Left ventricle myocardium inferior (tissue), 1 donor: ENCODE measurements at regions not wholly inside any gene's neighbourhood (a gene's known extent, or its start where the extent isn't known, plus 50 kb on each side); places are given as distances from the start of the nearest gene placed in this dataset.
"Not testable (repeated sequence)": the region's sequence is repeated elsewhere in the genome, so short reads cannot be mapped to it uniquely, and the experiment has no call there.

Source experiments
- DNase-seq: peaks from one replicate; pipeline ENCODE4 v3.0.0-alpha.2; 2020
- H3K27ac ChIP-seq: fragments of 200-600 bp; replicated peaks from 2 replicates; pipeline ENCODE4 v1.8.0; 2021
- H3K27me3 ChIP-seq: fragments of 200-600 bp; 2 replicates; pipeline ENCODE4 v1.8.0; 2021; ENCODE audit warnings: low read depth
- H3K36me3 ChIP-seq: fragments of 200-600 bp; 2 replicates; pipeline ENCODE4 v1.8.0; 2021
- H3K4me1 ChIP-seq: fragments of 200-600 bp; 2 replicates; pipeline ENCODE4 v1.8.0; 2021
- H3K4me3 ChIP-seq: fragments of 200-600 bp; 2 replicates; pipeline ENCODE4 v1.8.0; 2021; ENCODE audit warnings: mild to moderate bottlenecking, moderate library complexity
- H3K9me3 ChIP-seq: fragments of 200-600 bp; replicated peaks from 2 replicates; pipeline ENCODE4 v1.8.0; 2021
- intact Hi-C: fragments of 100-400 bp; cut with micrococcal nuclease; formaldehyde crosslinking; loops from one replicate; pipeline ENCODE4 v1.11.0; 2022
- TF ChIP-seq, protein P1 (sequence below): fragments of 200-600 bp; IDR thresholded peaks from 2 replicates; pipeline ENCODE4 v1.8.0; 2021; ENCODE audit warnings: antibody characterized with exemption, mild to moderate bottlenecking, borderline replicate concordance
- donor health status: DM: no; HTN: yes; CAD: no; lungs with severe emphysema.

DNA sequence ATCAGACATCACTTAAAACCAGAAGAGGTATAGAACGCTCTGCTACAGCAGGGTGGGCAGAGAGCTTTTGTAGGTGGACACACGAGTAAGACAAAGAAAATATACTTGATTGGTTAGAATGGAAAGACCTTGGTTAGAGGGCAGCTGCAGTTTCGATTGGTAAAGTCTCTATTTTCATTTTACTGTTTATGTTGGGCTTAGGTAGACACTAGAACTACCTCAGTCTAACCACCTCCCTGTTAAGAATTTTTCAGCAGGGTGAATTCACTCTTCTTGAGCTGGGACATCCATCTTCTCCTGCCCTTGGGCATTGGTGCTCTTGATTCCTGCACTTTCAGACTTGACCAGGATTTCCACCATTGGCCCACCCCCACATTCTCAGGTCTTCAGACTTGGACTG lies 116.3 kb downstream of the BASP1 start:
- Histone ChIP-seq H3K4me3 (no peak overlapping the region), H3K4me1 (no peaks in the 10 kb centered on the region), H3K27ac (no peak overlapping the region), H3K36me3 (no peaks in the 10 kb centered on the region), H3K27me3 (no peaks in the 10 kb centered on the region), H3K9me3 (peaks cover 18% of the 10 kb centered on the region)
- TF ChIP-seq, protein P1, sequence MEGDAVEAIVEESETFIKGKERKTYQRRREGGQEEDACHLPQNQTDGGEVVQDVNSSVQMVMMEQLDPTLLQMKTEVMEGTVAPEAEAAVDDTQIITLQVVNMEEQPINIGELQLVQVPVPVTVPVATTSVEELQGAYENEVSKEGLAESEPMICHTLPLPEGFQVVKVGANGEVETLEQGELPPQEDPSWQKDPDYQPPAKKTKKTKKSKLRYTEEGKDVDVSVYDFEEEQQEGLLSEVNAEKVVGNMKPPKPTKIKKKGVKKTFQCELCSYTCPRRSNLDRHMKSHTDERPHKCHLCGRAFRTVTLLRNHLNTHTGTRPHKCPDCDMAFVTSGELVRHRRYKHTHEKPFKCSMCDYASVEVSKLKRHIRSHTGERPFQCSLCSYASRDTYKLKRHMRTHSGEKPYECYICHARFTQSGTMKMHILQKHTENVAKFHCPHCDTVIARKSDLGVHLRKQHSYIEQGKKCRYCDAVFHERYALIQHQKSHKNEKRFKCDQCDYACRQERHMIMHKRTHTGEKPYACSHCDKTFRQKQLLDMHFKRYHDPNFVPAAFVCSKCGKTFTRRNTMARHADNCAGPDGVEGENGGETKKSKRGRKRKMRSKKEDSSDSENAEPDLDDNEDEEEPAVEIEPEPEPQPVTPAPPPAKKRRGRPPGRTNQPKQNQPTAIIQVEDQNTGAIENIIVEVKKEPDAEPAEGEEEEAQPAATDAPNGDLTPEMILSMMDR = no peak
- DNase-seq = no peak
- intact Hi-C loops = no loop called here

DNA sequence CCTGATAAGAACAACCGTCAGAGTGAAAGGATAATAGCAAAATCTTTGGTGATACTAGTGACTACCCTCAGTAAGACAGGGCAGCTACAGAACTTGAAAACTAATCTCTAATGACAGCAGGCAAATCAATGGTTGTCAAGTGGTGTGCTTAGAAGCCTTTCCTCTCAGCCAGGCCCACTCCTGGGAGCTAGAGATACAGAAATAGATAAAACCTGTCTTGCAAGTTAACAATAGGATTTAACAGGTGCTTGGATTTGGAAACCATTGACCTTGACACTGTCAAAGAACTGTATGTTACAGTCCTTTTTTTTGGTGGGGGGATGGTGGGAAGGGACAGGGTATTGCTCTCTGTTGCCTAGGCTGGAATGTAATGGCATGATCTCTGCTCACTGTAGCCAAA lies 118.6 kb downstream of the BASP1 start:
- intact Hi-C loops = no loop called here
- TF ChIP-seq, protein P1 = no peak
- Histone ChIP-seq H3K4me3 (no peak overlapping the region), H3K27me3 (no peaks in the 10 kb centered on the region), H3K36me3 (no peaks in the 10 kb centered on the region), H3K4me1 (no peaks in the 10 kb centered on the region), H3K27ac (no peak overlapping the region), H3K9me3 (peaks cover 21% of the 10 kb centered on the region)
- DNase-seq = no peak

DNA sequence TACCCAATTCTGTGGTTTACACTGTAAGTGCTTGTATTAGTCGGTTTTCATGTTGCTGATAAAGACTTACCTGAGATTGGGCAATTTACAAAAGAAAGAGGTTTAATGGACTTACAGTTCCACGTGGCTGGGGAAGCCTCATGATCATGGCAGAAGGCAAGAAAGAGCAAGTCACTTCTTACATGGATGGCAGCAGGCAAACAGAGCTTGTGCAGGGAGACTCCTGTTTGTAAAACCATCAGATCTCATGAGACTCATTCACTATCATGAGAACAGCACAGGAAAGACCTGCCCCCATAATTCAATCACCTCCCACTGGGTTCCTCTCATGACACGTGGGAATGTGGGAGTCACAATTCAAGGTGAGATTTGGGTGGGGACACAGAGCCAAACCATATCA lies 119.3 kb downstream of the BASP1 start:
- DNase-seq, H3K4me1 ChIP-seq, H3K36me3 ChIP-seq, intact Hi-C loops, H3K4me3 ChIP-seq, H3K27me3 ChIP-seq, H3K27ac ChIP-seq: not testable (repeated sequence)
- H3K9me3 ChIP-seq = peaks cover 21% of the 10 kb centered on the region

DNA sequence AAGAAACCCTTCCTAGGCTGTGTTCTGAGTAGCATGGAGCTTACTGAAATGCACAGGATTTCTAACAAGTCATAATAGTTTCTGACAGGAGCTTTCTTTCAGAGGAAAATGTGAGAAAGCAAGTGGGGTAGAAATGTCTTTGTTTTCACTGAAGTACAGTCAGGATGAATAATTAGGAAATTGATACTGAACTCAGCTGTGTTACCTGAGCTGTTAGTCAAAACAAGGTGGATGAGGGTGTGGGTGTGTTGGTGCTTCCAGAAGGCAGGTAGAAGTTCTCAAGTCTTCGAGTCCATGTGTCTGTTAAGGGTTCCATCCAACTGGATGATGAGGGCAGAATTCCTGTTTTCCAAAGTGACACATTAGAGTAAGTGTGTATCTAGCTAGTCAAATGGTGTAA lies 122.4 kb downstream of the BASP1 start:
- no peaks in the 10 kb centered on the region for H3K27me3 ChIP-seq
- peaks cover 21% of the 10 kb centered on the region for H3K9me3 ChIP-seq
- H3K4me1 ChIP-seq = no peaks in the 10 kb centered on the region
- H3K36me3 ChIP-seq = no peaks in the 10 kb centered on the region
- H3K27ac ChIP-seq = no peak overlapping the region
- TF ChIP-seq, protein P1 = no peak
- H3K4me3 ChIP-seq = no peak overlapping the region
- DNase-seq = no peak
- intact Hi-C loops = no loop called here

DNA sequence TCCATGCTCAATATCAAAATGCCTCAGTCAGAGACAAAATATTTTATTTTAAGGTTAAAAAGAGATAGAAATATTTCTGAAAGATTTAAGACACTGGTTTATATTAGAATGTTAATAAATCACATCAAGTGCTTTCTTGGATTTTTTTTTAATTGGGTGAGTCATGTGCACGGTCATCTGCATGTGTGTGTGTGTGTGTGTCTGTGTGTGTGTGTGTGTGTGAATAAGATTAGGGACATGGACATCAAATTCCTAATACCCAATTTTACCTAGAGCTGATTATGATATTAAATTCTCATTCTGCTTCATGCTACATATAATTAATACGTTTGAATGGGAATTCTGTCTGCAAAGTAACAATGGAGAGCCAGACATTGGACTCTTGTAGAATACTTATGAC lies 122.9 kb downstream of the BASP1 start:
- intact Hi-C loops = no loop called here
- peaks cover 21% of the 10 kb centered on the region for H3K9me3 ChIP-seq
- H3K4me1 ChIP-seq = no peaks in the 10 kb centered on the region
- H3K27ac ChIP-seq = no peak overlapping the region
- no peak for DNase-seq
- H3K36me3 ChIP-seq = no peaks in the 10 kb centered on the region
- TF ChIP-seq, protein P1 = no peak
- no peaks in the 10 kb centered on the region for H3K27me3 ChIP-seq
- no peak overlapping the region for H3K4me3 ChIP-seq

DNA sequence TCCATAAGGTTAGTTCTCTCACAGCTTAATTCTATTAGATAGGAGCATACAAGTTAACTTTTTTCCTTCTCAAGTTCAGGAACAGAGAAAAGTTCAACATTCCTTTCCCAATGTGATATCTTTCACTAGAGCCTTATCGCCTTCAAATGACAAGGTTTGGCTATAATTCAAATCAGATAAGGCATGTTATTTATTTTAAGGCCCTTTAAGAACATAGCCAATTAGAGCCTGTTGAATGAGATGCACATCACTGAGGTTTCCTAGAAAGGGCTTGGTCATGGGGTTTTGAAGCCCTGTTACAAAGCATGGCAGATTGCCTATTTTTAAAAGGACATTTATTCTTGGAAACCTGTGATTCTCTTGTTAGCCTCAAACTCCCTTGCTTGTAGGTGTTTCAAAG lies 123.4 kb downstream of the BASP1 start:
- no peak overlapping the region for H3K4me3 ChIP-seq
- no peak for DNase-seq
- H3K9me3 ChIP-seq = peaks cover 21% of the 10 kb centered on the region
- H3K36me3 ChIP-seq = no peaks in the 10 kb centered on the region
- no peaks in the 10 kb centered on the region for H3K27me3 ChIP-seq
- H3K4me1 ChIP-seq = no peaks in the 10 kb centered on the region
- no peak overlapping the region for H3K27ac ChIP-seq
- TF ChIP-seq, protein P1 = no peak
- intact Hi-C loops = no loop called here
